SK-N-SH (cell line): ENCODE measurements at regions not wholly inside any gene's neighbourhood (a gene's known extent, or its start where the extent isn't known, plus 50 kb on each side); places are given as distances from the start of the nearest gene placed in this dataset.

ENCODE experiments used
- CTCF ChIA-PET: fragments of 300-600, 350-600 bp; formaldehyde crosslinking; extraction: SDS; loops from one replicate; lab custom pipeline; 2021; lab: Yijun Ruan, JAX
- POLR2A ChIA-PET: fragments of 350-600 bp; sonication (Branson Sonifier 250); formaldehyde crosslinking; extraction: SDS; loops from one replicate; lab custom pipeline; 2020; ENCODE audit warnings: antibody characterized with exemption, inconsistent platforms; lab: Yijun Ruan, JAX
- DNase-seq: peaks from one replicate; pipeline ENCODE4 v3.0.0; 2012
- H2AFZ ChIP-seq: fragments of 200-600 bp; sonication (generic); 2 replicates; pipeline ENCODE4 v1.8.1; 2016; ENCODE audit warnings: antibody characterized with exemption, mild to moderate bottlenecking, low read depth
- H3F3A ChIP-seq: fragments of 200-600 bp; sonication (generic); replicated peaks from 2 replicates; pipeline ENCODE3; 2016; ENCODE audit warnings: antibody characterized with exemption, mild to moderate bottlenecking; ENCODE audit not compliant: insufficient read depth
- H3K27ac ChIP-seq, 2 experiments: fragments of 200-500 bp in 1 of 2; fragments of 200-600 bp in 1 of 2; sonication (Bioruptor generic) in 1 of 2; sonication (generic), shearing (Covaris generic) in 1 of 2; 2 replicates each; pipeline versions ENCODE4 v1.5.1 to v1.6.1; 2014 to 2016; ENCODE audit warnings: low read depth in 2 of 2, inconsistent platforms in 1 of 2, low read length in 1 of 2, mild to moderate bottlenecking in 1 of 2, mixed read lengths in 1 of 2
- H3K27me3 ChIP-seq: fragments of 200-600 bp; sonication (generic), shearing (Covaris generic); 2 replicates; pipeline ENCODE4 v1.6.1; 2016; ENCODE audit warnings: mixed run types; ENCODE audit not compliant: insufficient read depth
- H3K36me3 ChIP-seq, 2 experiments: fragments of 200-500 bp in 1 of 2; fragments of 200-600 bp in 1 of 2; sonication (Bioruptor generic) in 1 of 2; sonication (generic) in 1 of 2; replicated peaks in 1 of 2; 2 replicates each; pipeline versions ENCODE3 to v1.5.1; 2014 to 2016; ENCODE audit warnings: low read length in 1 of 2, mild to moderate bottlenecking in 1 of 2; ENCODE audit not compliant: insufficient read depth in 2 of 2, control insufficient read depth in 1 of 2
- H3K4me1 ChIP-seq, 2 experiments: fragments of 200-500 bp in 1 of 2; fragments of 200-600 bp in 1 of 2; sonication (Bioruptor generic) in 1 of 2; sonication (generic), shearing (Covaris generic) in 1 of 2; 2 replicates each; pipeline versions ENCODE4 v1.5.1 to v1.6.1; 2014 to 2016; ENCODE audit warnings: low read depth in 1 of 2, low read length in 1 of 2, mixed run types in 1 of 2; ENCODE audit not compliant: insufficient read depth in 2 of 2, control insufficient read depth in 1 of 2
- H3K4me2 ChIP-seq: fragments of 200-600 bp; sonication (generic), shearing (Covaris generic); 2 replicates; pipeline ENCODE4 v1.6.1; 2017; ENCODE audit warnings: mixed run types
- H3K4me3 ChIP-seq, 2 experiments: fragments of 200-500 bp in 1 of 2; fragments of 200-600 bp in 1 of 2; sonication (Bioruptor generic) in 1 of 2; sonication (generic), shearing (Covaris generic) in 1 of 2; 2 replicates each; pipeline versions ENCODE4 v1.5.1 to v1.8.1; 2014 to 2016; ENCODE audit warnings: low read depth in 2 of 2, inconsistent platforms in 1 of 2, low read length in 1 of 2, mild to moderate bottlenecking in 1 of 2, mixed read lengths in 1 of 2, moderate library complexity in 1 of 2
- H3K79me2 ChIP-seq: fragments of 200-600 bp; sonication (generic); 2 replicates; pipeline ENCODE4 v1.8.1; 2017; ENCODE audit warnings: mild to moderate bottlenecking; ENCODE audit not compliant: insufficient read depth
- H3K9ac ChIP-seq: fragments of 200-600 bp; sonication (generic); 2 replicates; pipeline ENCODE4 v1.6.1; 2017; ENCODE audit warnings: mixed run types
- H3K9me2 ChIP-seq: fragments of 200-600 bp; sonication (generic); 2 replicates; pipeline ENCODE4 v1.6.1; 2017; ENCODE audit warnings: mixed run types
- H3K9me3 ChIP-seq: fragments of 200-600 bp; sonication (generic); 2 replicates; pipeline ENCODE4 v1.6.1; 2017; ENCODE audit warnings: mixed run types, mild to moderate bottlenecking, moderate library complexity
- H4K20me1 ChIP-seq: fragments of 200-600 bp; sonication (generic); 2 replicates; pipeline ENCODE4 v1.6.1; 2017; ENCODE audit warnings: mild to moderate bottlenecking, mixed run types; ENCODE audit not compliant: insufficient read depth
- CHD2 ChIP-seq: fragments of 150-350 bp; IDR thresholded peaks from 2 replicates; pipeline ENCODE4 v1.6.1; 2018; ENCODE audit warnings: low read length; ENCODE audit not compliant: partially characterized antibody
- ELF1 ChIP-seq: IDR thresholded peaks from 2 replicates; pipeline ENCODE4 v1.4.0; 2012
- EP300 ChIP-seq, 2 experiments: IDR thresholded peaks; 2 replicates each; pipeline versions ENCODE4 v1.4.0 to v1.6.1; 2012; ENCODE audit warnings: borderline replicate concordance in 1 of 2, low read depth in 1 of 2, low read length in 1 of 2
- FOXM1 ChIP-seq: IDR thresholded peaks from 2 replicates; pipeline ENCODE4 v1.4.0; 2012; ENCODE audit warnings: low read depth, mild to moderate bottlenecking
- GATA2 ChIP-seq: sonication (generic); formaldehyde crosslinking; IDR thresholded peaks from 2 replicates; pipeline ENCODE4 v1.5.0; 2020; ENCODE audit warnings: mild to moderate bottlenecking, missing genetic modification reagents
- IRF3 ChIP-seq: fragments of 150-350 bp; IDR thresholded peaks from 2 replicates; pipeline ENCODE4 v1.6.1; 2016; ENCODE audit warnings: mild to moderate bottlenecking, low read depth, low read length
- JUND ChIP-seq: IDR thresholded peaks from 2 replicates; pipeline ENCODE4 v1.4.0; 2012
- PBX3 ChIP-seq: IDR thresholded peaks from 2 replicates; pipeline ENCODE4; 2012
- RXRA ChIP-seq: IDR thresholded peaks from 2 replicates; pipeline ENCODE4 v1.4.0; 2012; ENCODE audit warnings: low read depth, mild to moderate bottlenecking, borderline replicate concordance
- TCF12 ChIP-seq: IDR thresholded peaks from 2 replicates; pipeline ENCODE4 v1.4.0; 2012
- TEAD4 ChIP-seq: IDR thresholded peaks from 2 replicates; pipeline ENCODE4 v1.4.0; 2012; ENCODE audit warnings: mild to moderate bottlenecking, borderline replicate concordance; ENCODE audit not compliant: insufficient read depth
- USF2 ChIP-seq: fragments of 150-350 bp; IDR thresholded peaks from 2 replicates; pipeline ENCODE4 v1.6.1; 2017; ENCODE audit warnings: antibody characterized with exemption, low read length, low read depth, borderline replicate concordance
- WGBS: methylation state at CpG from one replicate; pipeline ENCODE4 v1.1.6; 2017; ENCODE audit warnings: low lambda C conversion rate; 5-methylcytosine and 5-hydroxymethylcytosine counted together

- H3K9me3 ChIP-seq: no peaks in the 10 kb centered on the region
- H3K4me3 ChIP-seq: no peak overlapping the region
- H3K4me1 ChIP-seq: no peaks in the 10 kb centered on the region
- no peaks in the 10 kb centered on the region for H3K79me2 ChIP-seq
- no peak overlapping the region for H3K9ac ChIP-seq
- no peak overlapping the region for H3K27ac ChIP-seq
- no peaks in the 10 kb centered on the region for H4K20me1 ChIP-seq
- no peak for DNase-seq
- CTCF ChIA-PET: no interaction called here
- POLR2A ChIA-PET: no interaction called here
- H3F3A ChIP-seq: no peaks in the 10 kb centered on the region
- H3K9me2 ChIP-seq: no peaks in the 10 kb centered on the region
- TF ChIP-seq GATA2 (no peak), USF2 (no peak), FOXM1 (no peak), IRF3 (no peak)
- TF ChIP-seq, all 33 proteins: peak for 0
- WGBS: 25% methylated on average over 6 of the region's 6 CpGs
- Histone ChIP-seq H3K4me2 (no peak overlapping the region), H2AFZ (no peak overlapping the region), H3K36me3 (no peaks in the 10 kb centered on the region), H3K27me3 (no peaks in the 10 kb centered on the region)
Measured at GRCh38 chrX:117641913-117642656, 474.5 kb downstream of the KLHL13 start.

GRCh38 chrX:117636826-117637225 lies 479.8 kb downstream of the KLHL13 start:
- Histone ChIP-seq H3K9me2 (no peaks in the 10 kb centered on the region), H4K20me1 (no peaks in the 10 kb centered on the region), H3K36me3 (no peaks in the 10 kb centered on the region), H3K9ac (no peak overlapping the region), H2AFZ (no peak overlapping the region), H3K27me3 (no peaks in the 10 kb centered on the region), H3K4me1 (no peaks in the 10 kb centered on the region), H3K4me3 (no peak overlapping the region), H3F3A (no peaks in the 10 kb centered on the region), H3K79me2 (no peaks in the 10 kb centered on the region), H3K4me2 (no peak overlapping the region), H3K9me3 (no peaks in the 10 kb centered on the region), H3K27ac (no peak overlapping the region)
- ChIA-PET POLR2A (no interaction called here), CTCF (no interaction called here)
- WGBS: 9% methylated on average over 1 of the region's 1 CpG
- DNase-seq: no peak
- no peak for TF ChIP-seq EP300 (IDR thresholded peaks at IDR 0.05; ENCODE audit: borderline replicate concordance in 1 of 2, low read depth in 1 of 2, low read length in 1 of 2)
- no peak for TF ChIP-seq TEAD4
- TF ChIP-seq RXRA: no peak
- no peak for TF ChIP-seq ELF1
- TF ChIP-seq TCF12: no peak
- TF ChIP-seq JUND: no peak
- no peak for TF ChIP-seq PBX3
- TF ChIP-seq CHD2: no peak
- no peak for TF ChIP-seq FOXM1
